ENCODE measurements at regions not wholly inside any gene's neighbourhood (a gene's known extent, or its start where the extent isn't known, plus 50 kb on each side); places are given as distances from the start of the nearest gene placed in this dataset.

- H3K4me3 ChIP-seq: no peak overlapping the region
- no peak for DNase-seq (ENCODE audit: low spot score in 2 of 2)
- H3K36me3 ChIP-seq: no peaks in the 10 kb centered on the region
- no peak for TF ChIP-seq EP300 (IDR thresholded peaks at IDR 0.05)
- TF ChIP-seq POLR2A (IDR thresholded peaks at IDR 0.05): no peak
- TF ChIP-seq CTCF (IDR thresholded peaks at IDR 0.05): no peak
- H3K9me3 ChIP-seq: peaks cover 0 to 5% (median 0%) of the 10 kb centered on the region in 4 donors
- H3K27me3 ChIP-seq: no peaks in the 10 kb centered on the region
- WGBS, 2 donors: 86 to 88% methylated on average over 15 of the region's 15 CpGs
- no peak overlapping the region for H3K27ac ChIP-seq
- H3K4me1 ChIP-seq: no peaks in the 10 kb centered on the region
Measured at GRCh38 chr22:49365191-49365837, 462.4 kb downstream of the BRD1 start.

GRCh38 chr22:49364398-49364797 lies 463.3 kb downstream of the BRD1 start:
- Histone ChIP-seq H3K36me3 (no peaks in the 10 kb centered on the region), H3K4me1 (no peaks in the 10 kb centered on the region), H3K4me3 (no peak overlapping the region), H3K27me3 (no peaks in the 10 kb centered on the region), H3K27ac (no peak overlapping the region), H3K9me3 (peaks cover 0 to 5% (median 0%) of the 10 kb centered on the region in 4 donors)
- no peak for TF ChIP-seq CTCF (IDR thresholded peaks at IDR 0.05)
- TF ChIP-seq EP300 (IDR thresholded peaks at IDR 0.05): no peak
- TF ChIP-seq POLR2A (IDR thresholded peaks at IDR 0.05): no peak
- WGBS, 2 donors: 74 to 82% methylated on average over 15 of the region's 15 CpGs
- DNase-seq (ENCODE audit: low spot score in 2 of 2): no peak

- H3K27ac ChIP-seq: no peak overlapping the region
- TF ChIP-seq EP300 (IDR thresholded peaks at IDR 0.05): no peak
- TF ChIP-seq POLR2A (IDR thresholded peaks at IDR 0.05): no peak
- TF ChIP-seq CTCF (IDR thresholded peaks at IDR 0.05): no peak
- no peaks in the 10 kb centered on the region for H3K36me3 ChIP-seq
- H3K9me3 ChIP-seq: peaks cover 0 to 5% (median 0%) of the 10 kb centered on the region in 4 donors
- H3K4me3 ChIP-seq: no peak overlapping the region
- H3K27me3 ChIP-seq: no peaks in the 10 kb centered on the region
- 88 to 89% methylated on average over 27 of the region's 27 CpGs for WGBS, 2 donors
- DNase-seq (ENCODE audit: low spot score in 2 of 2): no peak
- no peaks in the 10 kb centered on the region for H3K4me1 ChIP-seq
Measured at GRCh38 chr22:49363526-49364230, 464.0 kb downstream of the BRD1 start.

- no peak for TF ChIP-seq POLR2A (IDR thresholded peaks at IDR 0.05)
- TF ChIP-seq CTCF (IDR thresholded peaks at IDR 0.05): no peak
- no peak for TF ChIP-seq EP300 (IDR thresholded peaks at IDR 0.05)
- Histone ChIP-seq H3K27ac (no peak overlapping the region), H3K36me3 (no peaks in the 10 kb centered on the region), H3K4me3 (no peak overlapping the region), H3K9me3 (peaks cover 0 to 5% (median 0%) of the 10 kb centered on the region in 4 donors), H3K27me3 (no peaks in the 10 kb centered on the region), H3K4me1 (no peaks in the 10 kb centered on the region)
- DNase-seq (ENCODE audit: low spot score in 2 of 2): no peak
- 63 to 66% methylated on average over 13 of the region's 13 CpGs for WGBS, 2 donors
Measured at GRCh38 chr22:49362211-49362839, 465.3 kb downstream of the BRD1 start.

- Histone ChIP-seq H3K36me3 (no peaks in the 10 kb centered on the region), H3K4me3 (no peak overlapping the region), H3K27me3 (no peaks in the 10 kb centered on the region), H3K9me3 (peaks cover 0 to 5% (median 0%) of the 10 kb centered on the region in 4 donors), H3K27ac (no peak overlapping the region), H3K4me1 (no peaks in the 10 kb centered on the region)
- WGBS, 2 donors: 44 to 48% methylated on average over 4 of the region's 4 CpGs
- TF ChIP-seq EP300 (IDR thresholded peaks at IDR 0.05) (no peak), CTCF (IDR thresholded peaks at IDR 0.05) (no peak), POLR2A (IDR thresholded peaks at IDR 0.05) (no peak)
- DNase-seq (ENCODE audit: low spot score in 2 of 2): no peak
Measured at GRCh38 chr22:49361164-49361563, 466.5 kb downstream of the BRD1 start.

All from tibial nerve (tissue), 4 donors.